ENCODE measurements at regions not wholly inside any gene's neighbourhood (a gene's known extent, or its start where the extent isn't known, plus 50 kb on each side); places are given as distances from the start of the nearest gene placed in this dataset.

DNA sequence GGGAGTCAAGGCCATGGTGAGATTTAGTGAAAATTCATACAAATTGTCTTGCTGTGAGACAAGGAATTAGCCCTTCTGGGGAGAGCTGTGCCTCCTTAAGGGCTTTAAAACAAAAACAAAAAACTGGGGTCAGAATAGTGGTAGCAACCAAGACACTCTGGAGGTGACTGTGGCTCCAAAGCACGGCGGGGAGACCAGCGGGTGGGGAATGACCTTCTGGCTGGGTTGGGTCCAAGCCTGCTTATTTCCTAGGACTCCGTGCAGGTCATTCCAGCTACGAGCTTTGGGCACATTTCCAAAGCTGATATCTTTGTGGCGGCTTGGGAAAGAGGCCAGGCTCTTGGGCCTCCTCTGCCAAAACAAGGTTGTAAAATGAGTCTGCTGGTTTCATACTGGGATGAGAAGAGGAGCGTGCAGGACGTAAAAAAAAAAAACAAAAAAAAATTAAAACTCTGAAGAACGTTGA lies 348.3 kb downstream of the UQCRFS1 start (continued):
- TF ChIP-seq BHLHE40 (IDR thresholded peaks at IDR 0.05; ENCODE audit: low read depth, low read length) (no peak), REST (IDR thresholded peaks at IDR 0.05) (no peak)

DNA sequence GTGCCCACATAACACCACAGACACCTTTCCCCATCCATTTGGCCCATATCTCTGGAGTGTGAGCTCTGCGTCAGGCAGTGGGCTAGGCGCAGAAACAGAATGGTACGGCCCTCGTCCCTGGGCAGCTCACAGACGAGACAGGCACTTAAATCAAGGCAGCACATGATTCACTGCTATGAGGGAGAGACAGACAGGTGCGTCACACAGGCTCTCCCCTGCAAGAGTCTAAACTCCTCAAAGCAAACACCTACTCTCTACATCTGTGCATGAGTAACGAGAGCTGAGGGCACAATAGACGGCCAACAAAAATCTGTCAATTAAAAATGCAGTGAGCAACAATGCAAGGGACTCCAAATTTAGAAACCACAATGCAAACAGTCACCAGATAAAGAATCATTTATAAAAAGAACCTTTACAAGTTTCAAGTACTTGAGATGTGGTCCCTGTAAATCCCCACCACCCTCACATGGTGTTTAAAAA lies 348.9 kb downstream of the UQCRFS1 start:
- FAIRE-seq (no peak), DNase-seq (ENCODE audit: low read depth in 1 of 2, low spot score in 1 of 2) (no peak), ATAC-seq (no peak)
- H3K4me1 ChIP-seq, result no peaks in the 10 kb centered on the region
- TF ChIP-seq POLR2AphosphoS2 (conservative IDR thresholded peaks at IDR 0.05; ENCODE audit: low read length) (no peak), TP53 (CRISPR knock-in tag; IDR thresholded peaks at IDR 0.05) (no peak), EHMT2 (IDR thresholded peaks at IDR 0.05; ENCODE audit: low read depth) (no peak), HES2 (IDR thresholded peaks at IDR 0.05) (no peak), ESRRA (IDR thresholded peaks at IDR 0.05; ENCODE audit: borderline replicate concordance, low read length) (no peak), ZNF302 (CRISPR knock-in tag; IDR thresholded peaks at IDR 0.05) (no peak), POLR2A (IDR thresholded peaks at IDR 0.05; ENCODE audit: low read length) (no peak), PHF8 (IDR thresholded peaks at IDR 0.05; ENCODE audit: borderline replicate concordance, low read depth) (no peak), CEBPB (IDR thresholded peaks at IDR 0.05) (no peak)
- TF ChIP-seq, protein P1, sequence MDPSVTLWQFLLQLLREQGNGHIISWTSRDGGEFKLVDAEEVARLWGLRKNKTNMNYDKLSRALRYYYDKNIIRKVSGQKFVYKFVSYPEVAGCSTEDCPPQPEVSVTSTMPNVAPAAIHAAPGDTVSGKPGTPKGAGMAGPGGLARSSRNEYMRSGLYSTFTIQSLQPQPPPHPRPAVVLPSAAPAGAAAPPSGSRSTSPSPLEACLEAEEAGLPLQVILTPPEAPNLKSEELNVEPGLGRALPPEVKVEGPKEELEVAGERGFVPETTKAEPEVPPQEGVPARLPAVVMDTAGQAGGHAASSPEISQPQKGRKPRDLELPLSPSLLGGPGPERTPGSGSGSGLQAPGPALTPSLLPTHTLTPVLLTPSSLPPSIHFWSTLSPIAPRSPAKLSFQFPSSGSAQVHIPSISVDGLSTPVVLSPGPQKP (IDR thresholded peaks at IDR 0.05; ENCODE audit: low read depth, low read length), result no peak
- H3K27ac ChIP-seq, result no peak overlapping the region
- peaks cover 16% of the 10 kb centered on the region; the same call in 2 of the 3 replicates for H3K9me3 ChIP-seq
- no peak overlapping the region for H3K4me3 ChIP-seq
- WGBS (ENCODE audit: missing lambda C conversion rate), result 28% methylated on average over 8 of the region's 8 CpGs
- CTCF ChIA-PET, result interaction anchor here (0.6 to 2.4 kb wide), 2 partner anchors 15 kb away, joined by 3 to 11 read pairs; no protein-coding TSS in a partner anchor
- no peak overlapping the region for H3K4me2 ChIP-seq
- POLR2A ChIA-PET, result no interaction called here

- H3K4me1 ChIP-seq, result no peaks in the 10 kb centered on the region
- H3K9me3 ChIP-seq, result peaks cover 13% of the 10 kb centered on the region; the same call in 2 of the 3 replicates
- ChIA-PET CTCF (interaction anchor here (1.3 kb wide), 1 partner anchor 17 kb away, joined by 6 read pairs; no protein-coding TSS in a partner anchor), POLR2A (no interaction called here)
- DNase-seq (ENCODE audit: low read depth in 1 of 2, low spot score in 1 of 2) (no peak), ATAC-seq (no peak), FAIRE-seq (no peak)
- no peak overlapping the region for H3K27ac ChIP-seq
- H3K4me3 ChIP-seq, result no peak overlapping the region
- WGBS (ENCODE audit: missing lambda C conversion rate), result 3% methylated on average over 3 of the region's 3 CpGs
- H3K4me2 ChIP-seq, result no peak overlapping the region
- TF ChIP-seq POLR2A (IDR thresholded peaks at IDR 0.05; ENCODE audit: low read length) (no peak), TP53 (CRISPR knock-in tag; IDR thresholded peaks at IDR 0.05) (no peak), BHLHE40 (IDR thresholded peaks at IDR 0.05; ENCODE audit: low read depth, low read length) (no peak), FOSB (CRISPR knock-in tag; IDR thresholded peaks at IDR 0.05) (no peak), EP300 (IDR thresholded peaks at IDR 0.05) (no peak), KDM5A (IDR thresholded peaks at IDR 0.05) (no peak), HOXA7 (CRISPR knock-in tag; IDR thresholded peaks at IDR 0.05) (no peak), KDM1A (IDR thresholded peaks at IDR 0.05; ENCODE audit: low read depth) (no peak), RARB (CRISPR knock-in tag; IDR thresholded peaks at IDR 0.05) (no peak), RNF2 (IDR thresholded peaks at IDR 0.05; ENCODE audit: borderline replicate concordance, low read depth) (no peak), NFE2L2 (conservative IDR thresholded peaks at IDR 0.05; ENCODE audit: low read length) (no peak), MYC (IDR thresholded peaks at IDR 0.05; ENCODE audit: borderline replicate concordance, low read length) (no peak), ZFP36 (IDR thresholded peaks at IDR 0.05; ENCODE audit: borderline replicate concordance, partially characterized antibody) (no peak), NPAS2 (CRISPR knock-in tag; IDR thresholded peaks at IDR 0.05; ENCODE audit: borderline replicate concordance) (no peak), JUN (IDR thresholded peaks at IDR 0.05) (no peak)
- TF ChIP-seq, protein P2, sequence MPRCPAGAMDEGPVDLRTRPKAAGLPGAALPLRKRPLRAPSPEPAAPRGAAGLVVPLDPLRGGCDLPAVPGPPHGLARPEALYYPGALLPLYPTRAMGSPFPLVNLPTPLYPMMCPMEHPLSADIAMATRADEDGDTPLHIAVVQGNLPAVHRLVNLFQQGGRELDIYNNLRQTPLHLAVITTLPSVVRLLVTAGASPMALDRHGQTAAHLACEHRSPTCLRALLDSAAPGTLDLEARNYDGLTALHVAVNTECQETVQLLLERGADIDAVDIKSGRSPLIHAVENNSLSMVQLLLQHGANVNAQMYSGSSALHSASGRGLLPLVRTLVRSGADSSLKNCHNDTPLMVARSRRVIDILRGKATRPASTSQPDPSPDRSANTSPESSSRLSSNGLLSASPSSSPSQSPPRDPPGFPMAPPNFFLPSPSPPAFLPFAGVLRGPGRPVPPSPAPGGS (IDR thresholded peaks at IDR 0.05), result no peak
Measured at GRCh38 chr19:28862238-28862637, 350.7 kb downstream of the UQCRFS1 start.

Data from A549 (cell line).